Ectodermal cell (in vitro differentiated cells): ENCODE measurements at regions not wholly inside any gene's neighbourhood (a gene's known extent, or its start where the extent isn't known, plus 50 kb on each side); places are given as distances from the start of the nearest gene placed in this dataset.

Experiments
- H3K27ac ChIP-seq: 2 replicates; pipeline ENCODE4 v1.7.0; 2013; ENCODE audit warnings: mild to moderate bottlenecking, low read depth, low read length; ENCODE audit not compliant: insufficient read depth, poor library complexity, severe bottlenecking
- H3K27me3 ChIP-seq: 2 replicates; pipeline ENCODE4 v1.7.0; 2013; ENCODE audit warnings: mild to moderate bottlenecking, low read length; ENCODE audit not compliant: insufficient read depth, control insufficient read depth, poor library complexity, severe bottlenecking
- H3K36me3 ChIP-seq: one replicate; pipeline ENCODE4 v1.7.0; 2013; ENCODE audit warnings: low read length; ENCODE audit not compliant: control insufficient read depth, insufficient read depth
- H3K4me1 ChIP-seq: one replicate; pipeline ENCODE4 v1.7.0; 2013; ENCODE audit warnings: low read length; ENCODE audit not compliant: control insufficient read depth, insufficient read depth
- H3K4me3 ChIP-seq: 2 replicates; pipeline ENCODE4 v1.7.0; 2013; ENCODE audit warnings: low read depth, low read length, control low read depth; ENCODE audit not compliant: insufficient read depth
- H3K9me3 ChIP-seq: 2 replicates; pipeline ENCODE4 v1.7.0; 2013; ENCODE audit warnings: mild to moderate bottlenecking, low read length, moderate library complexity; ENCODE audit not compliant: control insufficient read depth
- WGBS, 2 experiments: methylation state at CpG; one replicate each; pipeline ENCODE4 v1.1.7; 2013; ENCODE audit warnings: missing lambda C conversion rate in 2 of 2; 5-methylcytosine and 5-hydroxymethylcytosine counted together

DNA sequence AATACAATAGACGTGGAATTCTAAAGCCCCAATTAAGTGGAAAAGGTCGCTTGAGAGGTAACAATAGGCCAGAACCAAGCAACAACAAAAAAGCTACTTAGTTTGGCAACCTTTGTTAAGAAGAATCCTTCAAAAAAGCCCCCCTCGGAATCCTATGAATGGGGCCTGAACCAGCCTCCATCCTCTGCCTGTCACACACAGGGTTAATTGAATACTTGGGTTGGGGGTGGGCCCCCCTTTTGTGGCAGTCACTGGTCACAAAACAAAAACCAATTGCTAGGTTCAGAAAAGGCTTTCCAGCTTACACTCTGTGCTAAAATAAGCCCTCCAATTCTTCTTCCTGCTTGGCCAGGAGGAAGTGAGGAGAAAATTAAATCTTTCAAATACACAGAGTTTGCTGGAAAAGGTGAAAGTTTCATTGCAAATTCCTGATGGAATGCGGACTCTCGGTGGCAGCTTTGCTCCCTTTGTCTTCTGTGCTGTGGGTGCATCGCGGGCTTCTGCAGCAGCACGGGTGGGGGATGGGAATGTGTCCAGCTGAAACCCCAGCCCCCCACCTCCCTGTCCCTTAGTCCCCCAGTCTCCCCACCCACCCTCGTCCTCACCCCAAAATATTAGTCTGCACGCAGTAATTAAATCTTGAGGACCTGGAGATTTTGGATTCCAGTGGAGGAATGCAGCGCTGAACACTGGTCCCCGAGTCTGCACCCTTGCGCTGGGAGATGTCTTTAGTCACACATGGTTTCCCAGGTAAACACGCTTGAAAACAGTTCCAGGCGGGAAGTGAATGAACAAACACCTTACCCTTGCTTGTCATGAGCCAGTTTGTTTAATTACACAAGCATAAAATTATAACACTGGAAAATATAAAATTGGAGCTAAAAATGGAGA is 254.3 kb downstream of the SOX11 start:
- Histone ChIP-seq H3K9me3 (no peaks in the 10 kb centered on the region), H3K27me3 (no peaks in the 10 kb centered on the region), H3K4me1 (peaks cover 30% of the 10 kb centered on the region), H3K27ac (peak overlapping the region; percentile 99), H3K36me3 (no peaks in the 10 kb centered on the region), H3K4me3 (no peak overlapping the region)
- 14 to 15% methylated on average over 14 to 15 of the region's 15 CpGs for WGBS, 2 experiments

DNA sequence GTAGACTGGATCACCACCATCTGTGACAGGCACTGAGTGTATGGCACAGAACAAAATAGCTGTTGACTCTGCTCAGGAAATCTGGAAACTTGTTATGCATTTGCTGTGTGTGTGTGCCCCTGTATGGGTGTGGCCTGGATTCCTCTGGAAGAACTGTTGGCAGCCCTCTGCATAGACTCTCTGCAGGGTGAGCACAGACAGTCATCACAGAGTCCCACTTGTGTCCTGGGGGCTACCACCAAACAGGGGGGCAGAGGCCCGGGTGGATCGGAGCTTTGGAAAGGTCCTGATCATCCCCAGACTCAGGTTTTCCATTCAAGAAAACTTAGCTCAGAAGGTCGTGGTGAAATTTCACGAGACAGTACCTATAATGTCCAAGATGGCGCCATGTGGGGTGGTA is 258.6 kb downstream of the SOX11 start:
- Histone ChIP-seq H3K27ac (no peak overlapping the region), H3K9me3 (no peaks in the 10 kb centered on the region), H3K36me3 (no peaks in the 10 kb centered on the region), H3K27me3 (no peaks in the 10 kb centered on the region), H3K4me3 (no peak overlapping the region), H3K4me1 (peaks cover 10% of the 10 kb centered on the region)
- WGBS, 2 experiments, result 97 to 98% methylated on average over 5 of the region's 5 CpGs

DNA sequence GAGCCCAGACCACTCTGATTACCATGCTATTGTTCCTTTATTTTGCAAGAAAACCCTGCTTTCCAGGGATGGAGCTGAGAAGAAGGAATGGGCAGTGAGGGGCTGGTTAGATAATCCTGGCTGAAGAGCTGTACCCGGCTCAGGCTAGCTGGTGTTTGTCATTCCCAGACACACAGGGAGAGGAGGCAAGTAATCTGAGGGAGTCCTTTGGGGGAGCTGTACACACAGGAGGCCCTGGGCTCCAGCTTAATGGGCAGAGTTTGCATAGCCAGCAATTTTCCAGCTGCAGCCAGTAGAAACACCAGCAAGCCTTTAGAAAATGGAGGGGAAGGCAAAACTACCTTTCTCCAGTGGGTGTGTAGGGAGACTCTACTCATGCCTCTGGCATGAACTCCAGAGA is 259.3 kb downstream of the SOX11 start:
- H3K9me3 ChIP-seq, result no peaks in the 10 kb centered on the region
- H3K27ac ChIP-seq, result no peak overlapping the region
- no peaks in the 10 kb centered on the region for H3K36me3 ChIP-seq
- peaks cover 10% of the 10 kb centered on the region for H3K4me1 ChIP-seq
- no peak overlapping the region for H3K4me3 ChIP-seq
- H3K27me3 ChIP-seq, result no peaks in the 10 kb centered on the region
- WGBS, 2 experiments, result 59 to 63% methylated on average over 1 of the region's 1 CpG

DNA sequence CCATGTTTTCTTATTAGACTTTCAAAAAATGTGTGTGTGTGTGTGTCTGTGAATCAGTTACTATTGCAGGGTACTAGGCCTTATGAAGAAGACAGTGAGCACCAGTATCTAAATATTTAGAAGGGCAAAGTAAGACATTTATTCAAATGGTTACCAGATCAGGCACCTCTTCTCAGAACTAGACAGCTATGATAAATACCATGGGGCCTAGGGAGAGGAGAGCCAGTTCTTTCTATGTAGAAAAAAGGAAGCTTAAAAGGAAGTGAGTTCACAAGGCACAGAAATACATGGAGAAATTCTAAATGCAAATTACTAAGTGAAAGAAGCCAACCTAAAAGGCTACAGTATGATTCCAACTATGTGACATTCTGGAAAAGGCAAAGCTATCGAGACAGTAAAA is 261.3 kb downstream of the SOX11 start:
- Histone ChIP-seq H3K27ac (no peak overlapping the region), H3K4me3 (no peak overlapping the region), H3K27me3 (no peaks in the 10 kb centered on the region), H3K36me3 (no peaks in the 10 kb centered on the region), H3K9me3 (no peaks in the 10 kb centered on the region), H3K4me1 (no peaks in the 10 kb centered on the region)
- 93 to 95% methylated on average over 1 of the region's 1 CpG for WGBS, 2 experiments

DNA sequence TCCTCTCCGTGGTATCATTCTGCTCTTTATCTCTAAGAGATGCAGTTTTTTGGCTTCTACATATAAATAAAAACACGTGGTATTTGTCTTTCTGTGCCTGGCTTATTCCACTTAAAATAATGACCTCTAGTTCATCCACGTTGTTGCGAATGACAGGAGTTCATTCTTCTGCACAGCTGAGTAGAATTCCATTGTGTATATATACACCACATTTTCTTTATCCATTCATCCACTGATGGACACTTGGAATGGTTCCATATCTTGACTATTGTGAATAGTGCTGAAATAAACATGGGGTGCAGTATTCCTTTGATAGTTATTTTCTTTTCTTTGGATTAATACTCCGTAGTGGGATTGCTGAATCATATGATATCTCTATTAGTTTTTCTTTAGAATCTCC is 262.3 kb downstream of the SOX11 start:
- no peaks in the 10 kb centered on the region for H3K27me3 ChIP-seq
- H3K36me3 ChIP-seq, result no peaks in the 10 kb centered on the region
- H3K27ac ChIP-seq, result no peak overlapping the region
- H3K4me1 ChIP-seq, result no peaks in the 10 kb centered on the region
- H3K4me3 ChIP-seq, result no peak overlapping the region
- WGBS, 2 experiments, result 85 to 94% methylated on average over 4 of the region's 5 CpGs
- no peaks in the 10 kb centered on the region for H3K9me3 ChIP-seq

DNA sequence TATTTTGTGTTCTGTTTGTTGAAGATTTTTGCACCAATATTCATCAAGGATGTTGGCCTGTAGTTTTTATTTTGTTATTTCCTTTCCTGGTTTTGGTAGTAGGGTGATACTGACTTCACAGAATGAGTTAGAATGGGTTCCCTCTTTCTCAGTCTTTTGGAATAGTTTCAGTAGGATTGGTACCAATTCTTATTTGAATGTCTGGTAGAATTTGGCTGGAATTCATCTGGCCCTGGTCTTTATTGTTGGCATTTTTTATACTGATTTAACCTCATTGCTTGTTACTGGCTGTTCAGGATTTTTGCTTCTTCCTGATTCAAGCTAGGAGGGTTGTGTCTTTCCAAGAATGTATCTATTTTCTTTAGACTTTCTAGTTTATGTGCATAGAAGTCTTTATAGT is 263.7 kb downstream of the SOX11 start:
- no peaks in the 10 kb centered on the region for H3K9me3 ChIP-seq
- H3K27ac ChIP-seq, result no peak overlapping the region
- H3K4me1 ChIP-seq, result no peaks in the 10 kb centered on the region
- H3K27me3 ChIP-seq, result no peaks in the 10 kb centered on the region
- no peaks in the 10 kb centered on the region for H3K36me3 ChIP-seq
- H3K4me3 ChIP-seq, result no peak overlapping the region

DNA sequence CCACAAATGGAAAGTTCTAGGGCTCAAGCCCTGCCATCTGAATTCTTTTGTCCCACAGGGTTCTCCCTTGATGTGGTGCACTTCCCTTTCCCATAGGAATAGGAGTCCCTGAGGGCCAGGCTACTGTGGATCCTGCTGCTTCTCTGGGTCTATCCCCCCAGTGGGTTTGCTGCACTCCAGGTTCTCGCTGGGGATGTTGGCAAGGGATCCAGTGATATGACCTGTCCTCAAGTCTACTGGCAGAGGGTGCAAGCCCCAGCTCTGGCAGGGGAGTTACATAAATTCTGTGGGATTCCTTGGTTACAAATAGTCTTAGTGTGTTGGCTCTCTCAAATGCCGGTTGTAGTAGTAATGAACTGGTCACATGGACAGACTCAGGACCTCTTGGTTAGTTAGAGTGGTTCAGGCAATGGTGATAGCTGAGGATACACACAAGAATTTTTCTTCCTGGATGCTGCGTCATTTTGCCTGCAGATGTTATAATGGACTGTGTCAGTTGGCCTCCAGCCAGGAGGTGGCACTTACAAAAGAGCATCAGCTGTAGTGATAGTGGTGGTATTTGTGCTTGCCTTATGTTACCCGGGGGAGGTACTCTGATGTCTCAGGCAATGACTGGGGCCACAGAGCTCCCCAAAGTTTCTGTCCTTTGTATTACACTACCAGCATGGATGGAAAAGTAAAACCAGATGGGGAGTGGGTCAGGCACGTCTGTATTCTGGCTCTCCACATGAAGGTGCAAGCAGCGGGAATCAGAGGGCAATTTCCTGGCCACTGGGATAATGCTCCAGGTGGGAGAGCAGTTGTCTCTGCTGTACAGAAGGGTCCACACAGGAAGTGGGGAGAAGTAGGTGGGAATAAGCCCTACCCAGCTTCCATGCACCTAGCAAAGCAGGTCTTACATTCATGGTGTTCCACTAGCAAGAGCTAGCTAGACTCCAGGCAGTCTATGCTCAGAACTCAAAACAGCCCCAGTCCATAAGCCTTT is 267.9 kb downstream of the SOX11 start:
- 96% methylated on average over 6 of the region's 6 CpGs for WGBS, 2 experiments
- no peaks in the 10 kb centered on the region for H3K4me1 ChIP-seq

DNA sequence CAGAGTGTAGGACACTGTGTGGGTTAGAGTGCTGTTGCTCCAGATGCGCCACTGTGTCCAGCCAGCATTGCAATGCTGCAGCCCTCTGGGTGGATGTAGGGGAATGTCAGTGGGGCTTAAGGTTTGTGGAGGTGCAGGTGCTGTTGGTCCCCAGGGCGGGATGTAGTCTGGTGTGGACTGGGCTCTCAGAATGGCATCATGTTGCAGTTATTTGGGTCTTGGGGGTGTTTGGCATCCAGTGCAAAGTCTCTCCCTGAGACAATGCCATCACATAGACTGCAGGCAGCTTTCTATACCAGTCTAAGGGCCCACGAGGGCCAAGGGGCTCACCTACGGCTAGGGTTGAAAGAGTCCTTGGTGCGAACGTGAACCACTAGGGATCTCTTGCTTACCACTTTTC is 275.3 kb downstream of the SOX11 start:
- Histone ChIP-seq H3K9me3 (no peaks in the 10 kb centered on the region), H3K27ac (no peak overlapping the region), H3K4me1 (no peaks in the 10 kb centered on the region), H3K4me3 (no peak overlapping the region), H3K27me3 (no peaks in the 10 kb centered on the region), H3K36me3 (no peaks in the 10 kb centered on the region)
- 94 to 97% methylated on average over 6 of the region's 6 CpGs for WGBS, 2 experiments

More for the DNA sequence above, 267.9 kb downstream of the SOX11 start:
- Histone ChIP-seq H3K4me3 (no peak overlapping the region), H3K27me3 (no peaks in the 10 kb centered on the region), H3K9me3 (peaks cover 2% of the 10 kb centered on the region), H3K27ac (no peak overlapping the region), H3K36me3 (no peaks in the 10 kb centered on the region)

DNA sequence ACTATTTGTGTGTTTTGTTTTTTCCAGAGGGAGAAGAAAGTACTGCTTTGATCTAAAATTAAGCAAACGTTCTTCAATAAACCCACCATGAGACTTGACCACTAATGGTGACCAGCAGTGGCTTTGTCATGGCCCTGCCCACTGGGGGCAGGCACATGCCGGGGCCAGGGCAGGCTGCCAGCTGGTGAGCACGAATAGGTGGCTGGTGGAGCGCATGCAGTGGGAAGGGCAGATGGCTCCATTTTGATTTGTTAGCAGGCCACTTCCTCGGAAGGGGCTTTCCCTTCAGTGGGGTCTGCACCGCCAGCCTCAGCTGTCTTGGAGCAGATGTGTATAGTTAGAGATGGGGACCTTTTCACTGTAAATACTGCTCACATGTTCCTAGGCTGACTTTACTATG is 277.1 kb downstream of the SOX11 start:
- Histone ChIP-seq H3K4me3 (no peak overlapping the region), H3K9me3 (no peaks in the 10 kb centered on the region), H3K27me3 (no peaks in the 10 kb centered on the region), H3K27ac (no peak overlapping the region), H3K36me3 (no peaks in the 10 kb centered on the region), H3K4me1 (peaks cover under 1% of the 10 kb centered on the region)
- WGBS, 2 experiments, result 92 to 95% methylated on average over 6 of the region's 6 CpGs

DNA sequence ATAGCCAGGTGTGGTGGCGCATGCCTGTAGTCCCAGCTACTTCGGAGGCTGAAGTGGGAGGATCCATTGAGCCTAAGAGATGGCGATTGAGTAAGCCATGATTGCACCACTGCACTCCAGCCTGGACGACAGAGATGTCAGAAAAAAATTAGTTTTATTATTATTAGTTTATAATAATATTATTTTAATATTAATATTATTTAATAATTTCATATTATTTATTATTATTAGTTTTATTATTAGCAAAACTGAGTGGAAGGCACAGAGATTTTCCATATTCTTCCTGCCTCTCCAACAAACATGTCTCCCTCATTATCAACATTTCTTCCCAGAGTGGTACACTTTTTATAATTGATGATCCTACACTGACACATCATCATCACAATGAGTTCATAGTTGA is 278.2 kb downstream of the SOX11 start:
- H3K36me3 ChIP-seq, result no peaks in the 10 kb centered on the region
- WGBS, 2 experiments, result 90 to 95% methylated on average over 3 of the region's 4 CpGs

More for the DNA sequence above, 278.2 kb downstream of the SOX11 start:
- Histone ChIP-seq H3K27ac (no peak overlapping the region), H3K27me3 (no peaks in the 10 kb centered on the region), H3K4me1 (peaks cover 11% of the 10 kb centered on the region), H3K9me3 (no peaks in the 10 kb centered on the region), H3K4me3 (no peak overlapping the region)
